NK-92 treated with Interleukin-12 subunit alpha and Interleukin-12 subunit beta, amount 100 ng/mL, for 24 hours (cell line): ENCODE measurements at regions not wholly inside any gene's neighbourhood (a gene's known extent, or its start where the extent isn't known, plus 50 kb on each side); places are given as distances from the start of the nearest gene placed in this dataset.

Experiments
- DNase-seq: peaks from one replicate; lab custom pipeline; 2025; lab: John Stamatoyannopoulos, UW

DNA sequence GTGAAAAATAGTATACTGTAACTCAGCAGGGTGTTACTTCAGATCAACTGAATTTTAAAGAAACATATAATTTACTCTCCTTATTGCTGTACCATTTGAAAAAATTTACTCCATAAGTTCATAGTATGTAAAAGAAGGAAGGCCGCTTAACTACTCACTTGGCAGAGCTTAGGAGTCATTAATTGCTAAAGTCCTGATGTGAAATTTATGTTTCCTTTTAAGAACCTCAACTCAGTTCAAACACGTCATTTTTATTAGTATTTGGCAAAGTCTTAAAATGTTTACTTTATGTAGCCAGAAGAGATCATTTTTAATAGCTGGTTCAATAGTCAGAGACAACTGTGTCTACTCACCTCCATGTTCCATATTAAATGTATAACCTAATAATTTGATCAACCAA is 268.6 kb downstream of the CDH10 start:
- DNase-seq = no peak

DNA sequence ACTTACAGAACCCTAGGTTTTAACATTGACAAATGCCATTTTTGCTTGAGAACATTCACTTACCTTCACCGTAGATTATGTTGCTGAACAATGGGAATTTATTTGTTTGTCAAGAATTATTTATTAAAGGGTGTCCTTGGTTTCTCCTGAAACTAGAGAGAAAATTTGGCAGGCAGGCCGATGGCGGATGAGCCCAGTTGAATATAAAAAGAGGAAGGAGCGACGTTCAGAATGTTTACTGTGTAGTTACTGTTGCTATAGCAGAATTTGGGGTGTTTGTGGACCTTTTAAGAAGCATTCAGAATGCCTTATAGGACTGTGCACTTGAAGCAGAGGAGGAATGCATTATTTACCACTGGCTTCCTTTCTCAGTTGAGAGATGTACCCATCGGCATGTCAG is 268.2 kb downstream of the CDH10 start:
- DNase-seq = no peak

- DNase-seq = no peak
Observed at GRCh38 chr5:24381861-24382489, 262.8 kb downstream of the CDH10 start.

DNA sequence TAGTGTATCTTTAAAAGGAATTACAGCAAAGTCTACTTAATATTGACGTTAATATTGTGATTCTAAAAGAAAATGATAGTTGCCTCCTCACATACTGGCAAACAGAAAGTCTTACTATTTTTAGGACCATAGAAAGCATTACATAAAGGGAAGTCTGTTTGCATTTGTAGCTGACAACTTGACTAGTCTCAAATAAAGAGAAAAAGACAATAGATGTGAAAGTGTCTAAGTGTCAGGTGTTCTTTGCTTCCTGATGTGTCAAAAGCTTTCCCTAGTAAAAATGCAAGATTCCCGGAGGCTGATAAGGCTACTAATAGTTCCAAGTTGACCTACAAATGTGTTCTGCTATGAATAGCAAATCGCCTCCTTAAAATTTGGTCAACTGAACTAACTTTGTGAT is 259.7 kb downstream of the CDH10 start:
- DNase-seq = no peak

DNA sequence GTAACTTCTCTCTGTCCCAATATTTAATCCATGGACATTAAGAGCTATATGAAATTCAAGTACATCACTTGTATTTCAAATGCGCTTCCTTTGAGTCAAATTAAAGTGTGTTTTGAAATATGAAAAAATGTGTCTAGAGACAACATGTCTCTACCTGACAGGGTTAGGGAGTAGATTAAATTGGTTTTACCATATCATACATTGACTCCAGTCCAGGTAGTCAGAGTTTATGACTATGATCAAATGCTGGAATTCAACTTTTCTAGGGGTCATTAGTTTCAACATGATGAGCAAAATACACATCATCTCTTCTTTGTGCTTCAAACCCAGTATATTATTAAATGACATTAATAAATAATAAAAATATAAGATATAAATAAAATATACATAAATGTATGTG is 259.2 kb downstream of the CDH10 start:
- DNase-seq = no peak

DNA sequence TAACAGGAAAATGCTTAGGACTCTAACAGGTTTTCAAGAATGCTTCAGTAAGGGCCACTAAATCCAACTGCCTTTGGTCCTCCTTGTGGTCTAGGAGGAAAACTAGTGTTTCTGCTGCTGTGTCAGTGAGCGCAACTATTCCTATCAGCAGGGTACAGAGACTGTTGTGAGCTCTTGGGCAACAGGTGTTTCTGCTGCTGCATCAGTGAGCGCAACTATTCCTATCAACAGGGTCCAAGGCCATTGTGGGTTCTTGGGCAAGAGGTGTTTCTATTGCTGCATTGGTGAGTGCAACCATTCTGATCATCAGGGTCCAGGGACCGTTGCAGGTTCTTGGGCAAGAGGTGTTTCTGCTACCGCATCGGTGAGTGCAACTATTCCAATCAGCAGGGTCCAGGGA is 256.3 kb downstream of the CDH10 start:
- DNase-seq = no peak

DNA sequence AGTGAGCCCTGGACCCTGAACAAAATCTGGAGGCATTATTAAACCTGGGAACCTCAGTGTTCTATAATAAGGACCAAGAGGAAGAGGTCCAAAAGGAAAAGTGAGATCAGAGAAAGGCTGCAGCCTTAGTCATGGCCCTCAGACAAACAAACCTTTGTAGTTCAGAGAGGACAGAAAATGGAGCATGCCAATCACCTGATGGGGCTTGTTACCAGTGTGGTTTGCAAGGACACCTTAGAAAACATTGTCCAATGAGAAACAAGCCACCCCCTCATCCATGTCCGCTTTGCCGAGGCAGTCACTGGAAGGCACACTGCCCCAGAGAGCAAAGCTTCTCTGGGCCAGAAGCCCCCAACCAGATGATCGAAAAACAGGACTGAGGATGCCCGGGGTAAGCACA is 254.8 kb downstream of the CDH10 start:
- no peak for DNase-seq

DNA sequence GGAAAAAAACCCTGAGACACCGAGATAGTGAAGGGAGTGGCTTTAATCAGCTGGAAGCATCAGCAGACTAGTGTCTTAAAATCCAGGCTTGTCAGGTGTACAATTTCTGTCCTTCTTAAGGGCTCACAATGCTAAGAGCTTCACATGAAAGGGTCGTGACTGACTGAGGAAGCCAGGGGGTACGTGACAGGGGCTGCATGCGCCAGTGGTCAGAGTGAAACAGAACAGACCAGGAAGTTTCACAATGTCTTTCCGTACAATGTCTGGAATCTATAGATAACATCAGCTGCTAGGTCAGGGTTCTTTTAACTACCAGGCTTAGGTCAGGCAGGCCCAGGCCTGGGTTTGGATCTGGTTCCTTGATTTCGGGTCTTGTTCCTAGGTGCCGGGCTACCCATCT is 253.0 kb downstream of the CDH10 start:
- DNase-seq = no peak

DNA sequence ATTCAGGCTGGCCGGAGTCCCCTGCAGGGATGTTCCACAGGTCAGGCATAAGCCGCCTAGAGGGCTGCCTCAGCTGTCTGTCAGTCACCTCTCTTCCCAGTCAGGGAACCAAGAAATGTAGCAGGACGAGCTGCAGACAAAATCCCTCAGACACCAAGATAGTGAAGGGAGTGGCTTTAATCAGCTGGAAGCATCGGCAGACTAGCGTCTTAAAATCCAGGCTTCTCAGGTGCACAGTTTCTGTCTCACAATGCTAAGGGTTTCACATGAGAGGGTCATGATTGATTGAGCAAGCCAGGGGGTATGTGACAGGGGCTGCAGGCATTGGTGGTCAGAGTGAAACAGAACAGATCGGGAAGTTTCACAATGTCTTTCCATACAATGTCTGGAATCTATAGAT is 247.2 kb downstream of the CDH10 start:
- DNase-seq = no peak

DNA sequence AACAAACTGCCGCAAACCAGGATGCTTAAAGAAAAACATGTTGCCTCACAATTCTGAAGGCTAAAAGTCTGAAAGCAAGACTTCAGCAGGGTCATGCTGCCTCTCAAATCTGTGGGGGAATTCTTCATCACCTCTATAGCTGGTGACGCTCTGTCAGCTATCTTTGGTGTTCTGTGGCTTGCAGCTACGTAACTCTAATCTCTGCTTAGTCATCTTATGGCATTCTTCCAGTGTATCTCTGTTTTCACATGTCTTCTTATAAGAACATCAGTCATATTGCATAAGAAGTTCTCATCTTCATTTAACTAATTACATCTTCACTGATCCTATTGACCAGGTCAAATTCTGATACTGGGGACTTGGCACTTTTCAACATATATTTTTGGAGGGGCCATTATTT is 243.0 kb downstream of the CDH10 start:
- DNase-seq = no peak

GRCh38 chr5:24407466-24407865 is 237.3 kb downstream of the CDH10 start:
- no peak for DNase-seq

DNA sequence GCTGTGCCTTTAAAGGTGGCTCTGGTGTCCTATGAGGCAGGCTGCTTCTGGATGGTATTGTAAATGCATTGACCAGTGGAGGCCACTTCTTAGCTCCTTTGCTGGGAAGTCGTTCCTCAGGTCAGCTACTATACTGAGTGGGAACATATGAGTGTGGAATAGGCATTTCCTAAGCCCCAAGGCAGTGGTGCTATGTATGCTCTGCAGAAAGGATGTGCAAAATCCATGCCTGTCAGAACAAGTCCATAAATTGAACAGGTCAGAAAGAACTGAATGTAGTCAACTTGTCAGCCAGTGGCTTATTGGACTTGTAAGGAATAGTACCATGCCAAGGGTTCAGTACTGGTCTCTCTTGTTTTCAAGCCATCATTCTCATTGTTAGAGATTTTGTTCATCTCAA is 216.4 kb downstream of the CDH10 start:
- no peak for DNase-seq

GRCh38 chr5:24433555-24433954 is 211.2 kb downstream of the CDH10 start:
- no peak for DNase-seq
